Endothelial cell of umbilical vein (primary cell): ENCODE measurements at regions not wholly inside any gene's neighbourhood (a gene's known extent, or its start where the extent isn't known, plus 50 kb on each side); places are given as distances from the start of the nearest gene placed in this dataset.
"Not testable (repeated sequence)": the region's sequence is repeated elsewhere in the genome, so short reads cannot be mapped to it uniquely, and the experiment has no call there.

Experiments used
- EZH2 ChIP-seq: IDR thresholded peaks from 2 replicates; pipeline ENCODE4 v1.6.1; 2012; ENCODE audit warnings: borderline replicate concordance, low read depth, mild to moderate bottlenecking, moderate library complexity, low read length, inconsistent platforms; ENCODE audit not compliant: severe bottlenecking
- TF ChIP-seq, protein P1 (sequence below), 2 donors: IDR thresholded peaks; 1 replicate in 1 of 2; 2 replicates in 1 of 2; pipeline ENCODE4 v1.5.1; 2011; ENCODE audit warnings: low read length in 2 of 2, mild to moderate bottlenecking in 2 of 2, moderate library complexity in 2 of 2, control low read depth in 1 of 2, inconsistent platforms in 1 of 2, low read depth in 1 of 2; ENCODE audit not compliant: insufficient read depth in 1 of 2; ENCODE audit errors: extremely low read depth in 1 of 2

DNA sequence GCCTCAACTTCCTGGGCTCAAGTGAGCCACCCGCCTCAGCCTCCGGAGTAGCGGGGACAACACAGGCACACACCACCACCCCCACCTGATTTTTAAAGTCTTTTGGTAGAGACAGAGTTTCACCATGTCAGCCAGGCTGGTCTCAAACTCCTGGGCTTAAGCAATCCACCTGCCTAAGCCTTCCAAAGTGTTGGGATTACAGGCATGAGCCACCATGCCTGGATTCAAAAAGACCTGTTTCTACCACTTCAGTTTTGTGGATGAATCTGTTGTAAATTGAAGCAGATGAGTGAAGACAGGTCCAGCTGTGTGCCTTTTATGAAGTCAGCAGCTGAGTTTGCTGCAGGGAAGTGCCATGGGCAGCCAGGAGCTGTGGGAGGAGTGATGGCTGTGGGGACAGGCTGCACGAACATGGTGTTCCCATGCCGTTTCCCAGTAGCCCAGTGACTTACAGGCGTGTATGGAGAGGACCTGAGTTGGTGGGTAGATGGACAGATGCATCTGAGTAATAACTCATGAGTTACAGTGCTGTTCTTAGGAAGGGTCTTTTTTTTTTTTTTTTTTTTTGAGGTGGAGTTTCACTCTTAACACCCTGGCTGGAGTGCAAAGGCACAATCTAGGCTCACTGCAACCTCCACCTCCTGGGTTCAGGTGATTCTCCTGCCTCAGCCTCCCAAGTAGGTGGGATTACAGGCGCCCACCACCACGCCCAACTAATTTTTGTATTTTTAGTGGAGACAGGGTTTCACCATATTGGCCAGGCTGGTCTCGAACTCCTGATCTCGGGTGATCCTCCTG is 122.5 kb upstream of the TPTE start:
- TF ChIP-seq, protein P1, sequence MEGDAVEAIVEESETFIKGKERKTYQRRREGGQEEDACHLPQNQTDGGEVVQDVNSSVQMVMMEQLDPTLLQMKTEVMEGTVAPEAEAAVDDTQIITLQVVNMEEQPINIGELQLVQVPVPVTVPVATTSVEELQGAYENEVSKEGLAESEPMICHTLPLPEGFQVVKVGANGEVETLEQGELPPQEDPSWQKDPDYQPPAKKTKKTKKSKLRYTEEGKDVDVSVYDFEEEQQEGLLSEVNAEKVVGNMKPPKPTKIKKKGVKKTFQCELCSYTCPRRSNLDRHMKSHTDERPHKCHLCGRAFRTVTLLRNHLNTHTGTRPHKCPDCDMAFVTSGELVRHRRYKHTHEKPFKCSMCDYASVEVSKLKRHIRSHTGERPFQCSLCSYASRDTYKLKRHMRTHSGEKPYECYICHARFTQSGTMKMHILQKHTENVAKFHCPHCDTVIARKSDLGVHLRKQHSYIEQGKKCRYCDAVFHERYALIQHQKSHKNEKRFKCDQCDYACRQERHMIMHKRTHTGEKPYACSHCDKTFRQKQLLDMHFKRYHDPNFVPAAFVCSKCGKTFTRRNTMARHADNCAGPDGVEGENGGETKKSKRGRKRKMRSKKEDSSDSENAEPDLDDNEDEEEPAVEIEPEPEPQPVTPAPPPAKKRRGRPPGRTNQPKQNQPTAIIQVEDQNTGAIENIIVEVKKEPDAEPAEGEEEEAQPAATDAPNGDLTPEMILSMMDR (IDR thresholded peaks at IDR 0.05; ENCODE audit: extremely low read depth in 1 of 2, insufficient read depth in 1 of 2, low read depth in 1 of 2, low read length in 2 of 2): not testable (repeated sequence)
- not testable (repeated sequence) for TF ChIP-seq EZH2
